ENCODE measurements at regions not wholly inside any gene's neighbourhood (a gene's known extent, or its start where the extent isn't known, plus 50 kb on each side); places are given as distances from the start of the nearest gene placed in this dataset.

GRCh38 chr9:80233906-80234305 is 662.1 kb downstream of the TLE4 start:
- Histone ChIP-seq H3K4me2 (ENCODE audit: low read depth, low read length) (no peak overlapping the region), H3K4me1 (ENCODE audit: insufficient read depth, low read length) (no peaks in the 10 kb centered on the region), H3K4me3 (replicated peaks in 1 of 3; ENCODE audit: insufficient read depth in 1 of 3, low read depth in 2 of 3, low read length in 3 of 3) (no peak overlapping the region), H3K36me3 (replicated peaks in 1 of 2; ENCODE audit: control insufficient read depth in 1 of 2, insufficient read depth in 2 of 2, low read length in 2 of 2) (no peaks in the 10 kb centered on the region), H3K79me2 (ENCODE audit: insufficient read depth, low read length) (no peaks in the 10 kb centered on the region), H3K27ac (ENCODE audit: extremely low read length, insufficient read depth, low read length) (no peak overlapping the region), H2AFZ (ENCODE audit: low read length) (no peak overlapping the region), H3K9me3 (ENCODE audit: low read length) (peaks cover 79% of the 10 kb centered on the region), H4K20me1 (ENCODE audit: insufficient read depth, low read length) (no peaks in the 10 kb centered on the region), H3K9ac (ENCODE audit: insufficient read depth, low read depth, low read length) (no peak overlapping the region), H3K27me3 (ENCODE audit: control insufficient read depth in 1 of 2, insufficient read depth in 2 of 2, low read length in 2 of 2) (no peaks in the 10 kb centered on the region)
- no peak for DNase-seq (ENCODE audit: low spot score)
- CTCF ChIA-PET (ENCODE audit: low intra/inter-chr PET ratio, low total read pairs), result no interaction called here
- TF ChIP-seq ZNF264 (CRISPR knock-in tag; IDR thresholded peaks at IDR 0.05) (no peak), KAT7 (CRISPR knock-in tag; IDR thresholded peaks at IDR 0.05; ENCODE audit: borderline replicate concordance) (no peak), REST (IDR thresholded peaks at IDR 0.05; ENCODE audit: borderline replicate concordance in 1 of 2, low read depth in 1 of 2, low read length in 2 of 2) (no peak), ZNF496 (CRISPR knock-in tag; IDR thresholded peaks at IDR 0.05; ENCODE audit: insufficient replicate concordance) (no peak), ZIK1 (CRISPR knock-in tag; IDR thresholded peaks at IDR 0.05; ENCODE audit: borderline replicate concordance, low read depth) (no peak), ETV5 (CRISPR knock-in tag; IDR thresholded peaks at IDR 0.05; ENCODE audit: borderline replicate concordance) (no peak), ZNF235 (CRISPR knock-in tag; IDR thresholded peaks at IDR 0.05; ENCODE audit: borderline replicate concordance) (no peak), TRIM24 (CRISPR knock-in tag; IDR thresholded peaks at IDR 0.05) (no peak), ZNF703 (CRISPR knock-in tag; IDR thresholded peaks at IDR 0.05; ENCODE audit: borderline replicate concordance) (no peak), NFYC (CRISPR knock-in tag; IDR thresholded peaks at IDR 0.05) (no peak), ZNF253 (CRISPR knock-in tag; IDR thresholded peaks at IDR 0.05; ENCODE audit: borderline replicate concordance) (no peak)
- no peak for FAIRE-seq
- ATAC-seq, result no peak
- no TSS peak for BruUV-seq (replicated peaks)
- intact Hi-C loops (cut with micrococcal nuclease; ENCODE audit: unreplicated experiment), result no loop called here
- 1% methylated on average over 2 of the region's 2 CpGs for WGBS (ENCODE audit: low lambda C conversion rate)
- in situ Hi-C loops (cut with HindIII; ENCODE audit: extremely low pct_ligation_motif_present, low pct_unique_long_range_greater_than_20kb), result no loop called here
- POLR2A ChIA-PET, result no interaction called here
